ENCODE measurements at regions not wholly inside any gene's neighbourhood (a gene's known extent, or its start where the extent isn't known, plus 50 kb on each side); places are given as distances from the start of the nearest gene placed in this dataset.

GRCh38 chr4:29240641-29241040 lies 1479.5 kb upstream of the PCDH7 start:
- intact Hi-C loops (cut with DNase I): no loop called here
- no peak overlapping the region for H3K27ac ChIP-seq
- no peaks in the 10 kb centered on the region for H3K4me1 ChIP-seq
- no peaks in the 10 kb centered on the region for H3K27me3 ChIP-seq
- H3K36me3 ChIP-seq: no peaks in the 10 kb centered on the region
- no peaks in the 10 kb centered on the region for H3K9me3 ChIP-seq
- no peak overlapping the region for H3K4me3 ChIP-seq
- no peak for TF ChIP-seq CTCF (IDR thresholded peaks at IDR 0.05)
- DNase-seq (ENCODE audit: low spot score in 2 of 2): no peak

- TF ChIP-seq CTCF (IDR thresholded peaks at IDR 0.05): no peak
- Histone ChIP-seq H3K4me3 (no peak overlapping the region), H3K4me1 (no peaks in the 10 kb centered on the region), H3K9me3 (no peaks in the 10 kb centered on the region), H3K27ac (no peak overlapping the region), H3K36me3 (no peaks in the 10 kb centered on the region), H3K27me3 (no peaks in the 10 kb centered on the region)
- intact Hi-C loops (cut with DNase I): no loop called here
- DNase-seq (ENCODE audit: low spot score in 2 of 2): no peak
Observed at GRCh38 chr4:29243054-29243453, 1477.1 kb upstream of the PCDH7 start.

GRCh38 chr4:29243851-29244250 lies 1476.3 kb upstream of the PCDH7 start:
- no peak for TF ChIP-seq CTCF (IDR thresholded peaks at IDR 0.05)
- Histone ChIP-seq H3K9me3 (no peaks in the 10 kb centered on the region), H3K4me3 (no peak overlapping the region), H3K27ac (no peak overlapping the region), H3K4me1 (no peaks in the 10 kb centered on the region), H3K27me3 (no peaks in the 10 kb centered on the region), H3K36me3 (no peaks in the 10 kb centered on the region)
- intact Hi-C loops (cut with DNase I): no loop called here
- DNase-seq (ENCODE audit: low spot score in 2 of 2): no peak

GRCh38 chr4:29259556-29259955 lies 1460.6 kb upstream of the PCDH7 start:
- H3K27me3 ChIP-seq: no peaks in the 10 kb centered on the region
- no peak overlapping the region for H3K27ac ChIP-seq
- H3K9me3 ChIP-seq: no peaks in the 10 kb centered on the region
- TF ChIP-seq CTCF (IDR thresholded peaks at IDR 0.05): no peak
- H3K36me3 ChIP-seq: no peaks in the 10 kb centered on the region
- H3K4me1 ChIP-seq: no peaks in the 10 kb centered on the region
- intact Hi-C loops (cut with DNase I): no loop called here
- no peak overlapping the region for H3K4me3 ChIP-seq
- DNase-seq (ENCODE audit: low spot score in 2 of 2): no peak

- Histone ChIP-seq H3K4me1 (no peaks in the 10 kb centered on the region), H3K27me3 (no peaks in the 10 kb centered on the region), H3K9me3 (no peaks in the 10 kb centered on the region), H3K27ac (no peak overlapping the region), H3K36me3 (no peaks in the 10 kb centered on the region), H3K4me3 (no peak overlapping the region)
- TF ChIP-seq CTCF (IDR thresholded peaks at IDR 0.05): no peak
- no peak for DNase-seq (ENCODE audit: low spot score in 2 of 2)
- intact Hi-C loops (cut with DNase I): no loop called here
Observed at GRCh38 chr4:29262986-29263385, 1457.2 kb upstream of the PCDH7 start.

GRCh38 chr4:29276150-29276549 lies 1444.0 kb upstream of the PCDH7 start:
- intact Hi-C loops (cut with DNase I): no loop called here
- Histone ChIP-seq H3K27me3 (no peaks in the 10 kb centered on the region), H3K4me1 (no peaks in the 10 kb centered on the region), H3K36me3 (no peaks in the 10 kb centered on the region), H3K27ac (no peak overlapping the region), H3K4me3 (no peak overlapping the region), H3K9me3 (no peaks in the 10 kb centered on the region)
- DNase-seq (ENCODE audit: low spot score in 2 of 2): no peak
- no peak for TF ChIP-seq CTCF (IDR thresholded peaks at IDR 0.05)

Data from ascending aorta (tissue), 2 donors.